ENCODE measurements at regions not wholly inside any gene's neighbourhood (a gene's known extent, or its start where the extent isn't known, plus 50 kb on each side); places are given as distances from the start of the nearest gene placed in this dataset.

- TF ChIP-seq FOXK2 (IDR thresholded peaks at IDR 0.05) (no peak), SREBF2 (IDR thresholded peaks at IDR 0.05; ENCODE audit: low read length) (no peak), BHLHE40 (IDR thresholded peaks at IDR 0.05; ENCODE audit: borderline replicate concordance in 1 of 2, low read depth in 2 of 2, low read length in 1 of 2) (no peak), IRF5 (IDR thresholded peaks at IDR 0.05; ENCODE audit: borderline replicate concordance) (no peak), IRF4 (IDR thresholded peaks at IDR 0.05; ENCODE audit: low read depth, low read length) (no peak), FOXM1 (IDR thresholded peaks at IDR 0.05; ENCODE audit: low read depth, low read length) (no peak), TCF3 (IDR thresholded peaks at IDR 0.05; ENCODE audit: borderline replicate concordance, insufficient read depth, low read depth, low read length) (no peak), ZZZ3 (IDR thresholded peaks at IDR 0.05; ENCODE audit: control insufficient read depth, insufficient read length, low read depth) (no peak), SIN3A (IDR thresholded peaks at IDR 0.05; ENCODE audit: low read depth, low read length) (no peak), PAX5 (IDR thresholded peaks at IDR 0.05; ENCODE audit: borderline replicate concordance, low read depth, low read length) (no peak), JUNB (IDR thresholded peaks at IDR 0.05) (no peak), MTA3 (IDR thresholded peaks at IDR 0.05; ENCODE audit: borderline replicate concordance, low read length) (no peak), PML (IDR thresholded peaks at IDR 0.05; ENCODE audit: low read length) (no peak), NKRF (conservative IDR thresholded peaks at IDR 0.05) (no peak), IKZF1 (conservative IDR thresholded peaks at IDR 0.05) (no peak)
- TF ChIP-seq, protein P1, sequence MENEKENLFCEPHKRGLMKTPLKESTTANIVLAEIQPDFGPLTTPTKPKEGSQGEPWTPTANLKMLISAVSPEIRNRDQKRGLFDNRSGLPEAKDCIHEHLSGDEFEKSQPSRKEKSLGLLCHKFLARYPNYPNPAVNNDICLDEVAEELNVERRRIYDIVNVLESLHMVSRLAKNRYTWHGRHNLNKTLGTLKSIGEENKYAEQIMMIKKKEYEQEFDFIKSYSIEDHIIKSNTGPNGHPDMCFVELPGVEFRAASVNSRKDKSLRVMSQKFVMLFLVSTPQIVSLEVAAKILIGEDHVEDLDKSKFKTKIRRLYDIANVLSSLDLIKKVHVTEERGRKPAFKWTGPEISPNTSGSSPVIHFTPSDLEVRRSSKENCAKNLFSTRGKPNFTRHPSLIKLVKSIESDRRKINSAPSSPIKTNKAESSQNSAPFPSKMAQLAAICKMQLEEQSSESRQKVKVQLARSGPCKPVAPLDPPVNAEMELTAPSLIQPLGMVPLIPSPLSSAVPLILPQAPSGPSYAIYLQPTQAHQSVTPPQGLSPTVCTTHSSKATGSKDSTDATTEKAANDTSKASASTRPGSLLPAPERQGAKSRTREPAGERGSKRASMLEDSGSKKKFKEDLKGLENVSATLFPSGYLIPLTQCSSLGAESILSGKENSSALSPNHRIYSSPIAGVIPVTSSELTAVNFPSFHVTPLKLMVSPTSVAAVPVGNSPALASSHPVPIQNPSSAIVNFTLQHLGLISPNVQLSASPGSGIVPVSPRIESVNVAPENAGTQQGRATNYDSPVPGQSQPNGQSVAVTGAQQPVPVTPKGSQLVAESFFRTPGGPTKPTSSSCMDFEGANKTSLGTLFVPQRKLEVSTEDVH (IDR thresholded peaks at IDR 0.05; ENCODE audit: low read depth, partially characterized antibody) = no peak
- SMC1A ChIA-PET (ENCODE audit: uncharacterized antibody, unreplicated experiment) = no interaction called here
- intact Hi-C loops (cut with micrococcal nuclease; ENCODE audit: unreplicated experiment) (no loop called here), in situ Hi-C loops (cut with MboI) (no loop called here)
- FAIRE-seq (no peak), ATAC-seq (no peak), DNase-seq (ENCODE audit: low read depth, low spot score) (no peak)
- no peak overlapping the region for H3K4me3 ChIP-seq
- H3K27me3 ChIP-seq (replicated peaks in 1 of 2; ENCODE audit: control insufficient read depth in 2 of 2, insufficient read depth in 2 of 2, low read length in 1 of 2) = peaks cover 0 to 5% of the 10 kb centered on the region in 2 experiments; a peak in 3 of 4 replicates
- CTCF ChIA-PET = interaction anchor here (0.6 kb wide), 1 partner anchor 573 kb away, joined by 3 read pairs; no protein-coding TSS in a partner anchor
- H3K4me2 ChIP-seq (ENCODE audit: control insufficient read depth, insufficient read depth) = no peak overlapping the region
- POLR2A ChIA-PET = no interaction called here
- no peak overlapping the region for H3K27ac ChIP-seq (ENCODE audit: control insufficient read depth, insufficient read depth)
- no peaks in the 10 kb centered on the region for H4K20me1 ChIP-seq (ENCODE audit: control insufficient read depth, insufficient read depth)
- H3K9ac ChIP-seq (ENCODE audit: control insufficient read depth, insufficient read depth, low read length) = no peak overlapping the region
- H3K9me3 ChIP-seq (replicated peaks; ENCODE audit: control insufficient read depth, insufficient read depth, low read length) = peaks cover 10% of the 10 kb centered on the region; the same call in 2 of the 3 replicates
- RAD21 ChIA-PET (ENCODE audit: unreplicated experiment) = no interaction called here
- no peaks in the 10 kb centered on the region for H3K79me2 ChIP-seq (ENCODE audit: control insufficient read depth, insufficient read depth, low read length)
- no peaks in the 10 kb centered on the region for H3K4me1 ChIP-seq (ENCODE audit: control insufficient read depth, insufficient read depth, low read length)
- WGBS (ENCODE audit: insufficient coverage, insufficient replicate concordance, low lambda C conversion rate, missing lambda C conversion rate) = 32% methylated on average over 7 of the region's 7 CpGs
- BruUV-seq (replicated peaks) = no TSS peak
- H2AFZ ChIP-seq (ENCODE audit: control insufficient read depth, low read depth, low read length) = no peak overlapping the region
- H3K36me3 ChIP-seq (ENCODE audit: control insufficient read depth in 2 of 2, insufficient read depth in 2 of 2, low read length in 1 of 2) = no peaks in the 10 kb centered on the region
These were observed 50.9 kb upstream of the LEP start for GRCh38 chr7:128190051-128190647.
